Ovary (tissue), 7 donors: ENCODE measurements at regions not wholly inside any gene's neighbourhood (a gene's known extent, or its start where the extent isn't known, plus 50 kb on each side); places are given as distances from the start of the nearest gene placed in this dataset.

Source experiments
- DNase-seq, 5 donors: peaks; one replicate each; pipeline ENCODE4 v3.0.0-alpha.2; 2019 to 2020
- H3K27ac ChIP-seq, 2 donors: fragments of 200-600 bp; one replicate each; pipeline versions ENCODE4 v1.5.1 to v1.8.0; 2019 to 2022
- H3K27me3 ChIP-seq: fragments of 200-600 bp; one replicate; pipeline ENCODE4 v1.8.0; 2022
- H3K36me3 ChIP-seq: fragments of 200-600 bp; sonication (generic); one replicate; pipeline ENCODE4 v1.5.1; 2019
- H3K4me1 ChIP-seq: one replicate; pipeline ENCODE4 v1.8.1; 2013; ENCODE audit warnings: mild to moderate bottlenecking, moderate library complexity; ENCODE audit not compliant: insufficient read depth
- H3K4me3 ChIP-seq: fragments of 200-600 bp; sonication (generic); one replicate; pipeline ENCODE4 v1.5.1; 2017
- H3K9me3 ChIP-seq, 2 donors: fragments of 200-600 bp in 1 of 2; sonication (generic) in 1 of 2; one replicate each; pipeline versions ENCODE4 v1.5.1 to v1.8.1; 2013 to 2019; ENCODE audit warnings: mild to moderate bottlenecking in 1 of 2, moderate library complexity in 1 of 2
- CTCF ChIP-seq, 3 donors: fragments of 450-650 bp in 2 of 3; fragments of 200-600 bp in 1 of 3; IDR thresholded peaks; one replicate each; pipeline versions ENCODE4 v1.5.1 to v1.8.0; 2016 to 2022; ENCODE audit warnings: antibody characterized with exemption in 3 of 3, mild to moderate bottlenecking in 1 of 3
- EP300 ChIP-seq: sonication (generic); formaldehyde crosslinking; IDR thresholded peaks from one replicate; pipeline ENCODE4 v1.6.1; 2017; ENCODE audit warnings: antibody characterized with exemption
- POLR2A ChIP-seq: fragments of 450-650 bp; IDR thresholded peaks from one replicate; pipeline ENCODE4 v1.6.1; 2017; ENCODE audit warnings: antibody characterized with exemption, mild to moderate bottlenecking, moderate library complexity
- WGBS, 3 donors: extraction: QIAGEN DNeasy Blood & Tissue Kit in 1 of 3; methylation state at CpG; one replicate each; pipeline versions ENCODE4 v1.1.5 to v1.1.7; 2013 to 2017; 5-methylcytosine and 5-hydroxymethylcytosine counted together
- intact Hi-C, 4 donors: fragments of 100-400 bp; cut with DNase I; formaldehyde crosslinking; loops; one replicate each; pipeline versions ENCODE4 v1.11.0 to v1.15.1; 2022 to 2023
- donor health status: DM: no; HTN: no; CAD: no; lungs with moderate emphysema.
- donor health status: DM: no; HTN: no; CAD: no.
- donor health status: Bipolar disorder and iron deficiency.
- donor health status: DM: no; HTN: no; CAD: no.
- donor health status: DM: yes; HTN: yes; CAD: no.

- Histone ChIP-seq H3K4me1 (no peaks in the 10 kb centered on the region), H3K27ac (no peak overlapping the region), H3K36me3 (no peaks in the 10 kb centered on the region), H3K9me3 (no peaks in the 10 kb centered on the region), H3K27me3 (no peaks in the 10 kb centered on the region), H3K4me3 (no peak overlapping the region)
- no peak for DNase-seq
- intact Hi-C loops: no loop called here
- TF ChIP-seq EP300 (no peak), POLR2A (no peak), CTCF (IDR thresholded peaks at IDR 0.05) (no peak)
- WGBS, 3 donors: 61 to 69% (median 67%) methylated on average over 3 of the region's 3 CpGs
These were observed 264.2 kb downstream of the LNPK start for GRCh38 chr2:175737722-175738361.

GRCh38 chr2:175734686-175735085 lies 267.4 kb downstream of the LNPK start:
- no peaks in the 10 kb centered on the region for H3K4me1 ChIP-seq
- intact Hi-C loops: no loop called here
- DNase-seq: no peak
- H3K4me3 ChIP-seq: no peak overlapping the region
- H3K36me3 ChIP-seq: no peaks in the 10 kb centered on the region
- no peak for TF ChIP-seq CTCF (IDR thresholded peaks at IDR 0.05)
- no peak for TF ChIP-seq POLR2A
- no peak for TF ChIP-seq EP300
- WGBS, 3 donors: 67 to 81% (median 75%) methylated on average over 5 of the region's 5 CpGs
- no peaks in the 10 kb centered on the region for H3K9me3 ChIP-seq
- H3K27me3 ChIP-seq: no peaks in the 10 kb centered on the region
- H3K27ac ChIP-seq: no peak overlapping the region

- 69 to 79% (median 71%) methylated on average over 2 of the region's 2 CpGs for WGBS, 3 donors
- Histone ChIP-seq H3K36me3 (no peaks in the 10 kb centered on the region), H3K27me3 (no peaks in the 10 kb centered on the region), H3K4me3 (no peak overlapping the region), H3K27ac (no peak overlapping the region), H3K4me1 (no peaks in the 10 kb centered on the region), H3K9me3 (no peaks in the 10 kb centered on the region)
- no peak for DNase-seq
- no peak for TF ChIP-seq POLR2A
- no peak for TF ChIP-seq CTCF (IDR thresholded peaks at IDR 0.05)
- intact Hi-C loops: no loop called here
These were observed 269.5 kb downstream of the LNPK start for GRCh38 chr2:175732531-175732930.

GRCh38 chr2:175730050-175730449 lies 272.0 kb downstream of the LNPK start:
- H3K4me3 ChIP-seq: no peak overlapping the region
- no peak for TF ChIP-seq POLR2A
- no peak for TF ChIP-seq CTCF (IDR thresholded peaks at IDR 0.05)
- TF ChIP-seq EP300: no peak
- no peaks in the 10 kb centered on the region for H3K9me3 ChIP-seq
- no peaks in the 10 kb centered on the region for H3K4me1 ChIP-seq
- no peak for DNase-seq
- no peak overlapping the region for H3K27ac ChIP-seq
- WGBS, 3 donors: 37 to 44% (median 38%) methylated on average over 4 of the region's 4 CpGs
- H3K36me3 ChIP-seq: no peaks in the 10 kb centered on the region
- no peaks in the 10 kb centered on the region for H3K27me3 ChIP-seq
- intact Hi-C loops: no loop called here
